ENCODE measurements at regions not wholly inside any gene's neighbourhood (a gene's known extent, or its start where the extent isn't known, plus 50 kb on each side); places are given as distances from the start of the nearest gene placed in this dataset.

- Histone ChIP-seq H3K36me3 (ENCODE audit: control insufficient read depth in 3 of 3, insufficient read depth in 3 of 3, low read length in 3 of 3) (no peaks in the 10 kb centered on the region), H3K27ac (ENCODE audit: low read depth, low read length) (no peak overlapping the region), H3K27me3 (ENCODE audit: control insufficient read depth in 3 of 3, insufficient read depth in 3 of 3, low read length in 3 of 3) (peaks cover 0 to 2% (median 0%) of the 10 kb centered on the region in 3 donors), H3K9me3 (ENCODE audit: control insufficient read depth in 3 of 3, low read length in 3 of 3) (no peaks in the 10 kb centered on the region), H3K9ac (ENCODE audit: low read depth in 1 of 3, low read length in 3 of 3) (no peak overlapping the region), H3K4me3 (ENCODE audit: low read length in 3 of 3) (no peak overlapping the region), H3K4me1 (ENCODE audit: control insufficient read depth in 3 of 3, insufficient read depth in 3 of 3, low read length in 3 of 3) (no peaks in the 10 kb centered on the region)
These were observed 997.4 kb downstream of the BCL11B start for GRCh38 chr14:98274596-98274995.

- Histone ChIP-seq H3K4me1 (ENCODE audit: control insufficient read depth in 3 of 3, insufficient read depth in 3 of 3, low read length in 3 of 3) (no peaks in the 10 kb centered on the region), H3K9me3 (ENCODE audit: control insufficient read depth in 3 of 3, low read length in 3 of 3) (no peaks in the 10 kb centered on the region), H3K36me3 (ENCODE audit: control insufficient read depth in 3 of 3, insufficient read depth in 3 of 3, low read length in 3 of 3) (no peaks in the 10 kb centered on the region), H3K27me3 (ENCODE audit: control insufficient read depth in 3 of 3, insufficient read depth in 3 of 3, low read length in 3 of 3) (peaks cover 0 to 2% (median 0%) of the 10 kb centered on the region in 3 donors), H3K27ac (ENCODE audit: low read depth, low read length) (no peak overlapping the region), H3K9ac (ENCODE audit: low read depth in 1 of 3, low read length in 3 of 3) (no peak overlapping the region), H3K4me3 (ENCODE audit: low read length in 3 of 3) (no peak overlapping the region)
These were observed 993.2 kb downstream of the BCL11B start for GRCh38 chr14:98278800-98279199.

- no peak overlapping the region for H3K4me3 ChIP-seq (ENCODE audit: low read length in 3 of 3)
- H3K27me3 ChIP-seq (ENCODE audit: control insufficient read depth in 3 of 3, insufficient read depth in 3 of 3, low read length in 3 of 3): peaks cover 0 to 2% (median 0%) of the 10 kb centered on the region in 3 donors
- H3K9me3 ChIP-seq (ENCODE audit: control insufficient read depth in 3 of 3, low read length in 3 of 3): no peaks in the 10 kb centered on the region
- H3K9ac ChIP-seq (ENCODE audit: low read depth in 1 of 3, low read length in 3 of 3): no peak overlapping the region
- H3K27ac ChIP-seq (ENCODE audit: low read depth, low read length): no peak overlapping the region
- no peaks in the 10 kb centered on the region for H3K36me3 ChIP-seq (ENCODE audit: control insufficient read depth in 3 of 3, insufficient read depth in 3 of 3, low read length in 3 of 3)
- H3K4me1 ChIP-seq (ENCODE audit: control insufficient read depth in 3 of 3, insufficient read depth in 3 of 3, low read length in 3 of 3): no peaks in the 10 kb centered on the region
These were observed 991.6 kb downstream of the BCL11B start for GRCh38 chr14:98280436-98280835.

GRCh38 chr14:98288825-98289224 is 983.2 kb downstream of the BCL11B start:
- Histone ChIP-seq H3K9me3 (ENCODE audit: control insufficient read depth in 3 of 3, low read length in 3 of 3) (no peaks in the 10 kb centered on the region), H3K4me1 (ENCODE audit: control insufficient read depth in 3 of 3, insufficient read depth in 3 of 3, low read length in 3 of 3) (no peaks in the 10 kb centered on the region), H3K27ac (ENCODE audit: low read depth, low read length) (no peak overlapping the region), H3K36me3 (ENCODE audit: control insufficient read depth in 3 of 3, insufficient read depth in 3 of 3, low read length in 3 of 3) (no peaks in the 10 kb centered on the region), H3K27me3 (ENCODE audit: control insufficient read depth in 3 of 3, insufficient read depth in 3 of 3, low read length in 3 of 3) (peaks cover 0 to 4% (median 0%) of the 10 kb centered on the region in 3 donors), H3K4me3 (ENCODE audit: low read length in 3 of 3) (no peak overlapping the region), H3K9ac (ENCODE audit: low read depth in 1 of 3, low read length in 3 of 3) (no peak overlapping the region)

- H3K4me1 ChIP-seq (ENCODE audit: control insufficient read depth in 3 of 3, insufficient read depth in 3 of 3, low read length in 3 of 3): no peaks in the 10 kb centered on the region
- peaks cover 0 to 5% (median 0%) of the 10 kb centered on the region in 3 donors for H3K27me3 ChIP-seq (ENCODE audit: control insufficient read depth in 3 of 3, insufficient read depth in 3 of 3, low read length in 3 of 3)
- no peak overlapping the region for H3K4me3 ChIP-seq (ENCODE audit: low read length in 3 of 3)
- no peaks in the 10 kb centered on the region for H3K36me3 ChIP-seq (ENCODE audit: control insufficient read depth in 3 of 3, insufficient read depth in 3 of 3, low read length in 3 of 3)
- no peak overlapping the region for H3K9ac ChIP-seq (ENCODE audit: low read depth in 1 of 3, low read length in 3 of 3)
- no peaks in the 10 kb centered on the region for H3K9me3 ChIP-seq (ENCODE audit: control insufficient read depth in 3 of 3, low read length in 3 of 3)
- no peak overlapping the region for H3K27ac ChIP-seq (ENCODE audit: low read depth, low read length)
These were observed 981.4 kb downstream of the BCL11B start for GRCh38 chr14:98290596-98290995.

GRCh38 chr14:98292191-98292590 is 979.8 kb downstream of the BCL11B start:
- Histone ChIP-seq H3K4me3 (ENCODE audit: low read length in 3 of 3) (no peak overlapping the region), H3K36me3 (ENCODE audit: control insufficient read depth in 3 of 3, insufficient read depth in 3 of 3, low read length in 3 of 3) (no peaks in the 10 kb centered on the region), H3K9ac (ENCODE audit: low read depth in 1 of 3, low read length in 3 of 3) (no peak overlapping the region), H3K4me1 (ENCODE audit: control insufficient read depth in 3 of 3, insufficient read depth in 3 of 3, low read length in 3 of 3) (no peaks in the 10 kb centered on the region), H3K27ac (ENCODE audit: low read depth, low read length) (no peak overlapping the region), H3K27me3 (ENCODE audit: control insufficient read depth in 3 of 3, insufficient read depth in 3 of 3, low read length in 3 of 3) (peaks cover 0 to 5% (median 0%) of the 10 kb centered on the region in 3 donors), H3K9me3 (ENCODE audit: control insufficient read depth in 3 of 3, low read length in 3 of 3) (no peaks in the 10 kb centered on the region)

GRCh38 chr14:98293576-98293975 is 978.4 kb downstream of the BCL11B start:
- Histone ChIP-seq H3K9me3 (ENCODE audit: control insufficient read depth in 3 of 3, low read length in 3 of 3) (no peaks in the 10 kb centered on the region), H3K4me1 (ENCODE audit: control insufficient read depth in 3 of 3, insufficient read depth in 3 of 3, low read length in 3 of 3) (no peaks in the 10 kb centered on the region)

GRCh38 chr14:98296895-98297294 is 975.1 kb downstream of the BCL11B start:
- H3K4me1 ChIP-seq (ENCODE audit: control insufficient read depth in 3 of 3, insufficient read depth in 3 of 3, low read length in 3 of 3): no peaks in the 10 kb centered on the region
- H3K9me3 ChIP-seq (ENCODE audit: control insufficient read depth in 3 of 3, low read length in 3 of 3): no peaks in the 10 kb centered on the region
- peaks cover 0 to 5% (median 0%) of the 10 kb centered on the region in 3 donors for H3K27me3 ChIP-seq (ENCODE audit: control insufficient read depth in 3 of 3, insufficient read depth in 3 of 3, low read length in 3 of 3)
- no peak overlapping the region for H3K9ac ChIP-seq (ENCODE audit: low read depth in 1 of 3, low read length in 3 of 3)
- H3K4me3 ChIP-seq (ENCODE audit: low read length in 3 of 3): no peak overlapping the region
- H3K27ac ChIP-seq (ENCODE audit: low read depth, low read length): no peak overlapping the region
- no peaks in the 10 kb centered on the region for H3K36me3 ChIP-seq (ENCODE audit: control insufficient read depth in 3 of 3, insufficient read depth in 3 of 3, low read length in 3 of 3)

More at GRCh38 chr14:98293576-98293975, 978.4 kb downstream of the BCL11B start:
- no peak overlapping the region for H3K27ac ChIP-seq (ENCODE audit: low read depth, low read length)
- H3K36me3 ChIP-seq (ENCODE audit: control insufficient read depth in 3 of 3, insufficient read depth in 3 of 3, low read length in 3 of 3): no peaks in the 10 kb centered on the region
- H3K27me3 ChIP-seq (ENCODE audit: control insufficient read depth in 3 of 3, insufficient read depth in 3 of 3, low read length in 3 of 3): peaks cover 0 to 5% (median 0%) of the 10 kb centered on the region in 3 donors
- H3K4me3 ChIP-seq (ENCODE audit: low read length in 3 of 3): no peak overlapping the region
- H3K9ac ChIP-seq (ENCODE audit: low read depth in 1 of 3, low read length in 3 of 3): no peak overlapping the region

GRCh38 chr14:98297567-98297966 is 974.4 kb downstream of the BCL11B start:
- no peak overlapping the region for H3K9ac ChIP-seq (ENCODE audit: low read depth in 1 of 3, low read length in 3 of 3)
- H3K36me3 ChIP-seq (ENCODE audit: control insufficient read depth in 3 of 3, insufficient read depth in 3 of 3, low read length in 3 of 3): no peaks in the 10 kb centered on the region
- no peaks in the 10 kb centered on the region for H3K9me3 ChIP-seq (ENCODE audit: control insufficient read depth in 3 of 3, low read length in 3 of 3)
- peaks cover 0 to 5% (median 0%) of the 10 kb centered on the region in 3 donors for H3K27me3 ChIP-seq (ENCODE audit: control insufficient read depth in 3 of 3, insufficient read depth in 3 of 3, low read length in 3 of 3)
- H3K27ac ChIP-seq (ENCODE audit: low read depth, low read length): no peak overlapping the region
- H3K4me3 ChIP-seq (ENCODE audit: low read length in 3 of 3): no peak overlapping the region
- no peaks in the 10 kb centered on the region for H3K4me1 ChIP-seq (ENCODE audit: control insufficient read depth in 3 of 3, insufficient read depth in 3 of 3, low read length in 3 of 3)

GRCh38 chr14:98298481-98299244 is 973.3 kb downstream of the BCL11B start:
- Histone ChIP-seq H3K4me1 (ENCODE audit: control insufficient read depth in 3 of 3, insufficient read depth in 3 of 3, low read length in 3 of 3) (no peaks in the 10 kb centered on the region), H3K27me3 (ENCODE audit: control insufficient read depth in 3 of 3, insufficient read depth in 3 of 3, low read length in 3 of 3) (peaks cover 0 to 2% (median 0%) of the 10 kb centered on the region in 3 donors), H3K9ac (ENCODE audit: low read depth in 1 of 3, low read length in 3 of 3) (no peak overlapping the region), H3K27ac (ENCODE audit: low read depth, low read length) (no peak overlapping the region), H3K9me3 (ENCODE audit: control insufficient read depth in 3 of 3, low read length in 3 of 3) (no peaks in the 10 kb centered on the region), H3K4me3 (ENCODE audit: low read length in 3 of 3) (no peak overlapping the region), H3K36me3 (ENCODE audit: control insufficient read depth in 3 of 3, insufficient read depth in 3 of 3, low read length in 3 of 3) (no peaks in the 10 kb centered on the region)

All from skeletal muscle tissue (tissue), 3 donors.